HEK293 (cell line): ENCODE measurements at regions not wholly inside any gene's neighbourhood (a gene's known extent, or its start where the extent isn't known, plus 50 kb on each side); places are given as distances from the start of the nearest gene placed in this dataset.

Experiments used
- CTCF ChIP-seq: fragments of 450-650 bp; formaldehyde crosslinking; IDR thresholded peaks from 2 replicates; pipeline ENCODE4 v1.5.1; 2016; ENCODE audit warnings: missing biosample characterization, missing genetic modification characterization
- OVOL3 ChIP-seq: fragments of 450-650 bp; formaldehyde crosslinking; IDR thresholded peaks from 2 replicates; pipeline ENCODE4 v1.5.1; 2016; ENCODE audit warnings: missing biosample characterization, missing genetic modification characterization
- PBX3 ChIP-seq: sonication (generic); formaldehyde crosslinking; IDR thresholded peaks from 2 replicates; pipeline ENCODE4 v1.8.1; 2022; ENCODE audit warnings: mild to moderate bottlenecking, moderate library complexity, missing genetic modification reagents
- ZBTB17 ChIP-seq: fragments of 450-650 bp; formaldehyde crosslinking; IDR thresholded peaks from 2 replicates; pipeline ENCODE4 v1.5.1; 2016; ENCODE audit warnings: missing biosample characterization, missing genetic modification characterization
- ZNF274 ChIP-seq, 2 experiments: fragments of 200-500 bp in 1 of 2; fragments of 450-650 bp in 1 of 2; sonication (Bioruptor generic) in 1 of 2; formaldehyde crosslinking in 1 of 2; IDR thresholded peaks; 2 replicates each; pipeline versions ENCODE4 v1.5.1 to v1.6.1; 2014 to 2016; ENCODE audit warnings: borderline replicate concordance in 1 of 2, inconsistent platforms in 1 of 2, low read length in 1 of 2, missing biosample characterization in 1 of 2, missing genetic modification characterization in 1 of 2

DNA sequence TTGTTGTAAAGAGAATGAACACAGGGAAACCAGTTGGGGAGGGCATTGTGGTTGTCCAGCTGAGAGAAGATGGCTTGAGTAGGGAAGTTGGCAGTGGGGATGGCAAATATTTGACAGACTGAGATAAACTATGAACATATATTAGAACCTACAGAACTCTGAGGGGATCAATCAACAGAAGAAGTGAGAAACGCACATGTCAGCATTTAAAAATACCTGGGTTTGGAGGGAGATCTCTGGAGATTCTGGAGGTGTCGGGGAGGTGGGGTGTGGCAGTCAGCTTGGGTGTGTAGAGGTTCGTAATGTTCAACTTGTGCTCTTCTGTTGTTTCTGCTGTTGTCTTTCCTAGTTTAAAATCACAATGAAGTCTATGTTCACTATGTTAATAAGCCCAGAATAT is 517.8 kb downstream of the AACS start:
- TF ChIP-seq CTCF (tag by site-specific recombination) (no peak), PBX3 (CRISPR knock-in tag) (no peak), ZBTB17 (tag by site-specific recombination) (no peak), OVOL3 (tag by site-specific recombination) (no peak), ZNF274 (IDR thresholded peaks at IDR 0.05; ENCODE audit: low read length) (no peak), ZNF274 (tag by site-specific recombination; IDR thresholded peaks at IDR 0.05; ENCODE audit: borderline replicate concordance) (no peak)
